GM23338 (cell line): ENCODE measurements at regions not wholly inside any gene's neighbourhood (a gene's known extent, or its start where the extent isn't known, plus 50 kb on each side); places are given as distances from the start of the nearest gene placed in this dataset.

Experiments used
- ATAC-seq: fragments of 200-7000 bp; cut with Tn5 transposase; 3 replicates; pipeline ENCODE4 v1.9.1; 2020
- DNase-seq: peaks from one replicate; pipeline ENCODE4 v3.0.0-alpha.2; 2015; ENCODE audit warnings: low spot score
- H2AFZ ChIP-seq: fragments of 200-600 bp; sonication (generic); 2 replicates; pipeline ENCODE4 v1.8.0; 2016; ENCODE audit warnings: antibody characterized with exemption, mild to moderate bottlenecking, moderate library complexity
- H3F3A ChIP-seq: fragments of 200-600 bp; sonication (generic); replicated peaks from 2 replicates; pipeline ENCODE4 v1.8.0; 2017; ENCODE audit warnings: antibody characterized with exemption, mixed run types, low read depth
- H3K27ac ChIP-seq: fragments of 200-600 bp; sonication (generic); 2 replicates; pipeline ENCODE4 v1.6.1; 2016; ENCODE audit warnings: low read depth
- H3K27me3 ChIP-seq: fragments of 200-600 bp; sonication (generic); 2 replicates; pipeline ENCODE4 v1.8.0; 2016; ENCODE audit warnings: mild to moderate bottlenecking, mixed run types, moderate library complexity; ENCODE audit not compliant: insufficient read depth
- H3K36me3 ChIP-seq: fragments of 200-600 bp; sonication (generic); 2 replicates; pipeline ENCODE4 v1.8.0; 2016; ENCODE audit warnings: mild to moderate bottlenecking; ENCODE audit not compliant: insufficient read depth
- H3K4me1 ChIP-seq: fragments of 200-600 bp; sonication (generic); 2 replicates; pipeline ENCODE4 v1.8.0; 2016; ENCODE audit warnings: mild to moderate bottlenecking, moderate library complexity; ENCODE audit not compliant: insufficient read depth
- H3K4me2 ChIP-seq: fragments of 200-600 bp; sonication (generic); 2 replicates; pipeline ENCODE4 v1.7.1; 2017; ENCODE audit warnings: mixed run types
- H3K4me3 ChIP-seq: fragments of 200-600 bp; sonication (generic); 2 replicates; pipeline ENCODE4 v1.6.1; 2016; ENCODE audit warnings: mixed run types
- H3K79me2 ChIP-seq: fragments of 200-600 bp; sonication (generic); replicated peaks from 2 replicates; pipeline ENCODE4 v1.8.0; 2017; ENCODE audit warnings: mild to moderate bottlenecking; ENCODE audit not compliant: insufficient read depth
- H3K9me2 ChIP-seq: fragments of 200-600 bp; sonication (generic); 2 replicates; pipeline ENCODE4 v1.8.0; 2017; ENCODE audit not compliant: insufficient read depth
- H4K20me1 ChIP-seq: fragments of 200-600 bp; sonication (generic); replicated peaks from 2 replicates; pipeline ENCODE4 v1.8.0; 2017; ENCODE audit warnings: mild to moderate bottlenecking; ENCODE audit not compliant: insufficient read depth
- H3K27ac Mint-ChIP-seq: 2 replicates; pipeline ENCODE4 v1.8.0; 2020; ENCODE audit warnings: inconsistent platforms, mild to moderate bottlenecking, moderate library complexity, mixed read lengths
- H3K27me3 Mint-ChIP-seq: 3 replicates; pipeline ENCODE4 v1.8.0; 2022; ENCODE audit warnings: low read depth, mild to moderate bottlenecking, moderate library complexity, mixed read lengths, inconsistent platforms; ENCODE audit not compliant: insufficient read depth, poor library complexity
- H3K36me3 Mint-ChIP-seq: 3 replicates; pipeline ENCODE4 v1.8.0; 2021; ENCODE audit warnings: low read depth, mild to moderate bottlenecking, inconsistent platforms, moderate library complexity, mixed read lengths
- H3K4me1 Mint-ChIP-seq: 3 replicates; pipeline ENCODE4 v1.8.0; 2020; ENCODE audit warnings: mild to moderate bottlenecking, inconsistent platforms, mixed read lengths
- H3K4me3 Mint-ChIP-seq: 3 replicates; pipeline ENCODE4 v1.8.0; 2021; ENCODE audit warnings: moderate library complexity, mild to moderate bottlenecking, inconsistent platforms, mixed read lengths
- H3K9me3 Mint-ChIP-seq: 3 replicates; pipeline ENCODE4 v1.8.0; 2020; ENCODE audit warnings: moderate library complexity, mild to moderate bottlenecking, inconsistent platforms, mixed read lengths
- CTCF ChIP-seq, 2 experiments: fragments of 200-600 bp in 1 of 2; sonication (generic) in 1 of 2; conservative IDR thresholded peaks; 2 replicates each; pipeline versions ENCODE4 v1.5.1 to v1.6.1; 2016 to 2017; ENCODE audit warnings: antibody characterized with exemption in 2 of 2, low read depth in 2 of 2, mild to moderate bottlenecking in 2 of 2, moderate library complexity in 1 of 2
- JUNB ChIP-seq: IDR thresholded peaks from one replicate; pipeline ENCODE4 v1.6.1; 2016; ENCODE audit warnings: antibody characterized with exemption; ENCODE audit not compliant: unreplicated experiment
- STAT1 ChIP-seq: IDR thresholded peaks from one replicate; pipeline ENCODE4 v1.6.1; 2016; ENCODE audit warnings: antibody characterized with exemption; ENCODE audit not compliant: unreplicated experiment
- ZNF114 ChIP-seq: fragments of 250-450 bp; sonication (Bioruptor Pico); IDR thresholded peaks from 2 replicates; pipeline ENCODE4 v1.5.0; 2020; ENCODE audit warnings: mild to moderate bottlenecking, moderate library complexity
- ZNF331 ChIP-seq: fragments of 250-450 bp; sonication (Bioruptor Pico); IDR thresholded peaks from 2 replicates; pipeline ENCODE4 v1.5.0; 2020; ENCODE audit warnings: low read depth, mild to moderate bottlenecking, moderate library complexity
- TF ChIP-seq, protein P1 (sequence below): fragments of 250-450 bp; sonication (Bioruptor Pico); IDR thresholded peaks from 2 replicates; pipeline ENCODE4 v1.5.0; 2020; ENCODE audit warnings: mild to moderate bottlenecking, moderate library complexity
- TF ChIP-seq, protein P2 (sequence below): IDR thresholded peaks from one replicate; pipeline ENCODE4 v1.6.1; 2018; ENCODE audit warnings: antibody characterized with exemption; ENCODE audit not compliant: unreplicated experiment

DNA sequence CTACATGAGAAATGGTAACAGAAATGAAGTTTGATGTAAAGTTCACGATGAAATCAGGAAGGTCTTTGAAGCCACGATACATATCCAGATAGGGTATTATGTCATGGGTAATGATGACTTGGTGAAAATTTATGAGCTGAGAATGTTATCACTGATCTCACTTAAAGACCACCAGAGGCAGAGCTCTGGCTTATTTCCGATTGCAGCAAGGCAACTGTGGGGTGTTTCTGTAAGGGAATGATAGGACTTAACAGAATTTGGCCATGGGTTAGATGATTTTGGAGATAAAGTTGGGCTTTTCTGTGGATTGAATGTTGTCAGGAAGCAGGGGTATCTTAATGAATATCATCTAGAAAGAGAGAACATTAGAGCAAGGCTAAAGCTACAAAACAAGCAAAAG, 508.4 kb downstream of the HDGFL1 start (continued):
- TF ChIP-seq, protein P1, sequence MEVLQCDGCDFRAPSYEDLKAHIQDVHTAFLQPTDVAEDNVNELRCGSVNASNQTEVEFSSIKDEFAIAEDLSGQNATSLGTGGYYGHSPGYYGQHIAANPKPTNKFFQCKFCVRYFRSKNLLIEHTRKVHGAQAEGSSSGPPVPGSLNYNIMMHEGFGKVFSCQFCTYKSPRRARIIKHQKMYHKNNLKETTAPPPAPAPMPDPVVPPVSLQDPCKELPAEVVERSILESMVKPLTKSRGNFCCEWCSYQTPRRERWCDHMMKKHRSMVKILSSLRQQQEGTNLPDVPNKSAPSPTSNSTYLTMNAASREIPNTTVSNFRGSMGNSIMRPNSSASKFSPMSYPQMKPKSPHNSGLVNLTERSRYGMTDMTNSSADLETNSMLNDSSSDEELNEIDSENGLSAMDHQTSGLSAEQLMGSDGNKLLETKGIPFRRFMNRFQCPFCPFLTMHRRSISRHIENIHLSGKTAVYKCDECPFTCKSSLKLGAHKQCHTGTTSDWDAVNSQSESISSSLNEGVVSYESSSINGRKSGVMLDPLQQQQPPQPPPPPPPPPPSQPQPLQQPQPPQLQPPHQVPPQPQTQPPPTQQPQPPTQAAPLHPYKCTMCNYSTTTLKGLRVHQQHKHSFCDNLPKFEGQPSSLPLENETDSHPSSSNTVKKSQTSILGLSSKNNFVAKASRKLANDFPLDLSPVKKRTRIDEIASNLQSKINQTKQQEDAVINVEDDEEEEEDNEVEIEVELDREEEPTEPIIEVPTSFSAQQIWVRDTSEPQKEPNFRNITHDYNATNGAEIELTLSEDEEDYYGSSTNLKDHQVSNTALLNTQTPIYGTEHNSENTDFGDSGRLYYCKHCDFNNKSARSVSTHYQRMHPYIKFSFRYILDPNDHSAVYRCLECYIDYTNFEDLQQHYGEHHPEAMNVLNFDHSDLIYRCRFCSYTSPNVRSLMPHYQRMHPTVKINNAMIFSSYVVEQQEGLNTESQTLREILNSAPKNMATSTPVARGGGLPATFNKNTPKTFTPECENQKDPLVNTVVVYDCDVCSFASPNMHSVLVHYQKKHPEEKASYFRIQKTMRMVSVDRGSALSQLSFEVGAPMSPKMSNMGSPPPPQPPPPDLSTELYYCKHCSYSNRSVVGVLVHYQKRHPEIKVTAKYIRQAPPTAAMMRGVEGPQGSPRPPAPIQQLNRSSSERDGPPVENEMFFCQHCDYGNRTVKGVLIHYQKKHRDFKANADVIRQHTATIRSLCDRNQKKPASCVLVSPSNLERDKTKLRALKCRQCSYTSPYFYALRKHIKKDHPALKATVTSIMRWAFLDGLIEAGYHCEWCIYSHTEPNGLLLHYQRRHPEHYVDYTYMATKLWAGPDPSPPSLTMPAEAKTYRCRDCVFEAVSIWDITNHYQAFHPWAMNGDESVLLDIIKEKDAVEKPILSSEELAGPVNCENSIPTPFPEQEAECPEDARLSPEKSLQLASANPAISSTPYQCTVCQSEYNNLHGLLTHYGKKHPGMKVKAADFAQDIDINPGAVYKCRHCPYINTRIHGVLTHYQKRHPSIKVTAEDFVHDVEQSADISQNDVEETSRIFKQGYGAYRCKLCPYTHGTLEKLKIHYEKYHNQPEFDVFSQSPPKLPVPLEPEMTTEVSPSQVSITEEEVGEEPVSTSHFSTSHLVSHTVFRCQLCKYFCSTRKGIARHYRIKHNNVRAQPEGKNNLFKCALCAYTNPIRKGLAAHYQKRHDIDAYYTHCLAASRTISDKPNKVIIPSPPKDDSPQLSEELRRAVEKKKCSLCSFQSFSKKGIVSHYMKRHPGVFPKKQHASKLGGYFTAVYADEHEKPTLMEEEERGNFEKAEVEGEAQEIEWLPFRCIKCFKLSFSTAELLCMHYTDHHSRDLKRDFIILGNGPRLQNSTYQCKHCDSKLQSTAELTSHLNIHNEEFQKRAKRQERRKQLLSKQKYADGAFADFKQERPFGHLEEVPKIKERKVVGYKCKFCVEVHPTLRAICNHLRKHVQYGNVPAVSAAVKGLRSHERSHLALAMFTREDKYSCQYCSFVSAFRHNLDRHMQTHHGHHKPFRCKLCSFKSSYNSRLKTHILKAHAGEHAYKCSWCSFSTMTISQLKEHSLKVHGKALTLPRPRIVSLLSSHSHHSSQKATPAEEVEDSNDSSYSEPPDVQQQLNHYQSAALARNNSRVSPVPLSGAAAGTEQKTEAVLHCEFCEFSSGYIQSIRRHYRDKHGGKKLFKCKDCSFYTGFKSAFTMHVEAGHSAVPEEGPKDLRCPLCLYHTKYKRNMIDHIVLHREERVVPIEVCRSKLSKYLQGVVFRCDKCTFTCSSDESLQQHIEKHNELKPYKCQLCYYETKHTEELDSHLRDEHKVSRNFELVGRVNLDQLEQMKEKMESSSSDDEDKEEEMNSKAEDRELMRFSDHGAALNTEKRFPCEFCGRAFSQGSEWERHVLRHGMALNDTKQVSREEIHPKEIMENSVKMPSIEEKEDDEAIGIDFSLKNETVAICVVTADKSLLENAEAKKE (CRISPR knock-in tag) = no peak
- no peak for TF ChIP-seq STAT1
- TF ChIP-seq JUNB = no peak
- no peak for TF ChIP-seq ZNF114
- no peak for TF ChIP-seq ZNF331 (CRISPR knock-in tag)

- no peaks in the 10 kb centered on the region for H3K4me1 ChIP-seq
- H3K36me3 ChIP-seq = no peaks in the 10 kb centered on the region
- no peak overlapping the region for H3K4me3 ChIP-seq
- ATAC-seq (no peak), DNase-seq (peak; percentile 34)
- TF ChIP-seq, protein P2, sequence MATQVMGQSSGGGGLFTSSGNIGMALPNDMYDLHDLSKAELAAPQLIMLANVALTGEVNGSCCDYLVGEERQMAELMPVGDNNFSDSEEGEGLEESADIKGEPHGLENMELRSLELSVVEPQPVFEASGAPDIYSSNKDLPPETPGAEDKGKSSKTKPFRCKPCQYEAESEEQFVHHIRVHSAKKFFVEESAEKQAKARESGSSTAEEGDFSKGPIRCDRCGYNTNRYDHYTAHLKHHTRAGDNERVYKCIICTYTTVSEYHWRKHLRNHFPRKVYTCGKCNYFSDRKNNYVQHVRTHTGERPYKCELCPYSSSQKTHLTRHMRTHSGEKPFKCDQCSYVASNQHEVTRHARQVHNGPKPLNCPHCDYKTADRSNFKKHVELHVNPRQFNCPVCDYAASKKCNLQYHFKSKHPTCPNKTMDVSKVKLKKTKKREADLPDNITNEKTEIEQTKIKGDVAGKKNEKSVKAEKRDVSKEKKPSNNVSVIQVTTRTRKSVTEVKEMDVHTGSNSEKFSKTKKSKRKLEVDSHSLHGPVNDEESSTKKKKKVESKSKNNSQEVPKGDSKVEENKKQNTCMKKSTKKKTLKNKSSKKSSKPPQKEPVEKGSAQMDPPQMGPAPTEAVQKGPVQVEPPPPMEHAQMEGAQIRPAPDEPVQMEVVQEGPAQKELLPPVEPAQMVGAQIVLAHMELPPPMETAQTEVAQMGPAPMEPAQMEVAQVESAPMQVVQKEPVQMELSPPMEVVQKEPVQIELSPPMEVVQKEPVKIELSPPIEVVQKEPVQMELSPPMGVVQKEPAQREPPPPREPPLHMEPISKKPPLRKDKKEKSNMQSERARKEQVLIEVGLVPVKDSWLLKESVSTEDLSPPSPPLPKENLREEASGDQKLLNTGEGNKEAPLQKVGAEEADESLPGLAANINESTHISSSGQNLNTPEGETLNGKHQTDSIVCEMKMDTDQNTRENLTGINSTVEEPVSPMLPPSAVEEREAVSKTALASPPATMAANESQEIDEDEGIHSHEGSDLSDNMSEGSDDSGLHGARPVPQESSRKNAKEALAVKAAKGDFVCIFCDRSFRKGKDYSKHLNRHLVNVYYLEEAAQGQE = no peak
- peak; percentile 31 to 39; a peak in 3 of 4 replicates for TF ChIP-seq CTCF (conservative IDR thresholded peaks at IDR 0.05; ENCODE audit: low read depth in 2 of 2)
- no peaks in the 10 kb centered on the region for H3K36me3 Mint-ChIP-seq
- H3K9me2 ChIP-seq = peaks cover 4% of the 10 kb centered on the region; the same call in 1 of the 2 replicates
- H4K20me1 ChIP-seq = no peaks in the 10 kb centered on the region
- no peaks in the 10 kb centered on the region for H3K4me1 Mint-ChIP-seq
- no peaks in the 10 kb centered on the region for H3F3A ChIP-seq
- no peak overlapping the region for H3K27ac ChIP-seq
- no peak overlapping the region for H3K27ac Mint-ChIP-seq
- no peak overlapping the region for H2AFZ ChIP-seq
- H3K9me3 Mint-ChIP-seq = no peaks in the 10 kb centered on the region
- no peaks in the 10 kb centered on the region for H3K27me3 Mint-ChIP-seq
- H3K27me3 ChIP-seq = no peaks in the 10 kb centered on the region
- no peak overlapping the region for H3K4me3 Mint-ChIP-seq
- no peaks in the 10 kb centered on the region for H3K79me2 ChIP-seq
- H3K4me2 ChIP-seq = no peak overlapping the region
Observed at GRCh38 chr6:23081701-23082100, 512.3 kb downstream of the HDGFL1 start.
